ENCODE measurements at regions not wholly inside any gene's neighbourhood (a gene's known extent, or its start where the extent isn't known, plus 50 kb on each side); places are given as distances from the start of the nearest gene placed in this dataset.

DNA sequence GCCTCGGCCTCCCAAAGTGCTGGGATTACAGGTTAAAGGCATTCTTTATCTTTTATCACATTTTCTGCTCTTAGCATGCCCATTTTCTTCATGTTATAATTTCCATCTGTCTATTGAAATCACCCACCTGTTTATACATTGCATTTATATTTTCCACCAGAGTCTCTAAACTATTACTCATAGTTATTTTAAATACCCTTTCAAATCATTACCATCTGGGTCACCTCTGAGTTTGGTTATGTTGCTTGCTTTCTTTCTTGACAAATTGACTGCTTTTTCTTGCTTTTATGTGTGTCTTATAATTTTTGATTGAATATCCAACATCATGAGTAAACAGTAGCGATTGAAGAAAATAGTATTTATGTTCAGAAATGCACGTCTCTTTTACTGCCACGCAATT is 71.4 kb downstream of the TMEM270 start:
- TF ChIP-seq, protein P1, sequence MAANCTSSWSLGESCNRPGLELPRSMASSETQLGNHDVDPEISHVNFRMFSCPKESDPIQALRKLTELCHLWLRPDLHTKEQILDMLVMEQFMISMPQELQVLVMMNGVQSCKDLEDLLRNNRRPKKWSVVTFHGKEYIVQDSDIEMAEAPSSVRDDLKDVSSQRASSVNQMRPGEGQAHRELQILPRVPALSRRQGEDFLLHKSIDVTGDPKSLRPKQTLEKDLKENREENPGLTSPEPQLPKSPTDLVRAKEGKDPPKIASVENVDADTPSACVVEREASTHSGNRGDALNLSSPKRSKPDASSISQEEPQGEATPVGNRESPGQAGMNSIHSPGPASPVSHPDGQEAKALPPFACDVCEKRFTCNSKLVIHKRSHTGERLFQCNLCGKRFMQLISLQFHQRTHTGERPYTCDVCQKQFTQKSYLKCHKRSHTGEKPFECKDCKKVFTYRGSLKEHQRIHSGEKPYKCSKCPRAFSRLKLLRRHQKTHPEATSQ (CRISPR knock-in tag; IDR thresholded peaks at IDR 0.05; ENCODE audit: borderline replicate concordance), result no peak
- TF ChIP-seq, protein P2, sequence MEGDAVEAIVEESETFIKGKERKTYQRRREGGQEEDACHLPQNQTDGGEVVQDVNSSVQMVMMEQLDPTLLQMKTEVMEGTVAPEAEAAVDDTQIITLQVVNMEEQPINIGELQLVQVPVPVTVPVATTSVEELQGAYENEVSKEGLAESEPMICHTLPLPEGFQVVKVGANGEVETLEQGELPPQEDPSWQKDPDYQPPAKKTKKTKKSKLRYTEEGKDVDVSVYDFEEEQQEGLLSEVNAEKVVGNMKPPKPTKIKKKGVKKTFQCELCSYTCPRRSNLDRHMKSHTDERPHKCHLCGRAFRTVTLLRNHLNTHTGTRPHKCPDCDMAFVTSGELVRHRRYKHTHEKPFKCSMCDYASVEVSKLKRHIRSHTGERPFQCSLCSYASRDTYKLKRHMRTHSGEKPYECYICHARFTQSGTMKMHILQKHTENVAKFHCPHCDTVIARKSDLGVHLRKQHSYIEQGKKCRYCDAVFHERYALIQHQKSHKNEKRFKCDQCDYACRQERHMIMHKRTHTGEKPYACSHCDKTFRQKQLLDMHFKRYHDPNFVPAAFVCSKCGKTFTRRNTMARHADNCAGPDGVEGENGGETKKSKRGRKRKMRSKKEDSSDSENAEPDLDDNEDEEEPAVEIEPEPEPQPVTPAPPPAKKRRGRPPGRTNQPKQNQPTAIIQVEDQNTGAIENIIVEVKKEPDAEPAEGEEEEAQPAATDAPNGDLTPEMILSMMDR (CRISPR knock-in tag; IDR thresholded peaks at IDR 0.05), result no peak
- TF ChIP-seq POLR2AphosphoS5 (IDR thresholded peaks at IDR 0.05; ENCODE audit: low read depth, low read length), result no peak

Measured in HepG2 (cell line).